B cell (primary cell): ENCODE measurements at regions not wholly inside any gene's neighbourhood (a gene's known extent, or its start where the extent isn't known, plus 50 kb on each side); places are given as distances from the start of the nearest gene placed in this dataset.

Experiments
- CTCF ChIP-seq: fragments of 200-600 bp; IDR thresholded peaks from one replicate; pipeline ENCODE4 v1.8.0; 2022; ENCODE audit warnings: antibody characterized with exemption, mild to moderate bottlenecking
- EZH2 ChIP-seq: IDR thresholded peaks from 2 replicates; pipeline ENCODE4 v1.6.1; 2012; ENCODE audit warnings: borderline replicate concordance, low read depth, mild to moderate bottlenecking, moderate library complexity, low read length; ENCODE audit not compliant: insufficient read depth, poor library complexity, severe bottlenecking

- TF ChIP-seq CTCF (no peak), EZH2 (no peak)
Measured at GRCh38 chr4:176009254-176009653, 56.4 kb upstream of the WDR17 start.
